GM12891 (cell line): ENCODE measurements at regions not wholly inside any gene's neighbourhood (a gene's known extent, or its start where the extent isn't known, plus 50 kb on each side); places are given as distances from the start of the nearest gene placed in this dataset.

Source experiments
- DNase-seq: peaks from one replicate; pipeline ENCODE4 v3.0.0; 2011; ENCODE audit warnings: low spot score; ENCODE audit not compliant: insufficient read length
- FAIRE-seq: peaks from 2 replicates; lab custom pipeline; 2011; peaks lifted over from hg19 to GRCh38; lab: Jason Lieb, UNC
- PAX5 ChIP-seq: IDR thresholded peaks from 2 replicates; pipeline ENCODE4 v1.6.1; 2011; ENCODE audit warnings: low read length, moderate library complexity, mild to moderate bottlenecking; ENCODE audit not compliant: insufficient read depth, severe bottlenecking
- POLR2A ChIP-seq: IDR thresholded peaks from 2 replicates; pipeline ENCODE4 v1.6.1; 2011; ENCODE audit warnings: low read depth, low read length, control low read depth
- POLR2AphosphoS5 ChIP-seq: IDR thresholded peaks from 2 replicates; pipeline ENCODE4 v1.6.1; 2011; ENCODE audit warnings: low read depth, low read length, control low read depth
- POU2F2 ChIP-seq: IDR thresholded peaks from 2 replicates; pipeline ENCODE4 v1.6.1; 2011; ENCODE audit warnings: low read depth, mild to moderate bottlenecking, control low read depth, low read length, moderate library complexity
- SPI1 ChIP-seq: IDR thresholded peaks from 2 replicates; pipeline ENCODE4 v1.6.1; 2011; ENCODE audit warnings: low read depth, low read length, control low read depth
- TAF1 ChIP-seq: IDR thresholded peaks from 2 replicates; pipeline ENCODE4 v1.6.1; 2011; ENCODE audit warnings: low read depth, low read length, control low read depth

DNA sequence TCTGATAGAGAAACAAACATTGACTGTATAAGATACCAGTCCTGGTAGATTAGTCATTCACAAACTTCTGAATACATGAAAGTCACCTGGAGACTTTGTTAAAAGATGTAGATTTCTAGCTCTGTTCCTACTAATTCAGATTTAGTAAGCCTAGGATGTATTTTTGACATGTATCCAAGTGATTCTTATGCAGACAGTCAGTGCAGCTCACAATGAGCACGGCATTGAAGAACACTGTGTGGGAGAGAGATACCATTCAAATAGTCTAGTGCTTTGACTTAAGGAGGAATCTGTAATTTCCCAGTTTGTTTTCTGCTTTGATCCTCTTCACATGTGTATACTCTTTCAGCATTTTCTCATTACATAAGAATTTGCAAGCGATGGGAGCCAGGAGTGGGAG is 68.7 kb upstream of the STXBP6 start:
- FAIRE-seq, result no peak
- TF ChIP-seq POLR2A (no peak), POLR2AphosphoS5 (no peak)
- DNase-seq, result no peak

DNA sequence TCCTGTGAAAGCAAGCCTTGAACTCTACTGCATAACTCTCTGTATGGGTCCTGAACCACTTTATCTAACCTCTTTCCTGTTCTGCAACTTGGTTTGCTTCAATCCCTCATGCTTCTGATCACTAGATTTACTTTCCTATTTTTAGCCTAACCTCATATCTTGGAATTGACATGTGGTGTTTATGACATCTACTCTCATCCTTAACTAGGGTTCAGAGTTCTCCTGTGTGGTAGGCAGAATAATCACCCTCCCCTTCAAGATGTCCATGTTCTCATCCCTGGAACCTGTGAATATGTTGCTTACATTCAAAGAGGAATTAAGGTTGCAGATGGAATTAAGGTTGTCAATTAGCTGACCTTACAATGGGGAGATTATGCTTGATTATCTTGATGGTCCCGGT is 67.4 kb upstream of the STXBP6 start:
- FAIRE-seq (no peak), DNase-seq (no peak)
- TF ChIP-seq POU2F2, result no peak
- no peak for TF ChIP-seq POLR2A
- TF ChIP-seq TAF1, result no peak
- no peak for TF ChIP-seq SPI1

DNA sequence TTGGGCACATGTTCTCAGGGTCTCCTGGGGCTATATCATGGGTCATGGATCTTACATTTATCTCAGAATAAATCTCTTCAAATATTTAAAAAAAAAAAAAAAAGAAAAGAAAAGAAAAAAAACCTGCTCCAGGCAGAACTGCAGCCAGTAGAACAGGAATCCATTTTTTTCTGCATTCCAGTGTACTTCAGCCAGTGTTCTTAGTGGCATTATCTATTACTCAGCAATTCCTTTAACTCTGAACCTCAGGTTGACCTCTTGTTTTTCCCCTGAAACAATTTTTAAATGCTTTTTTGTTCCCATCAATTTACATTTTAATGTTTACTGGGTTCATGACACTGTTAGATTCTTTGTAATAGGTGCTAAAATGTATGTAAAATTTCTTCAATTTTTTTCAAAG is 66.7 kb upstream of the STXBP6 start:
- no peak for TF ChIP-seq POLR2AphosphoS5
- DNase-seq (no peak), FAIRE-seq (no peak)

DNA sequence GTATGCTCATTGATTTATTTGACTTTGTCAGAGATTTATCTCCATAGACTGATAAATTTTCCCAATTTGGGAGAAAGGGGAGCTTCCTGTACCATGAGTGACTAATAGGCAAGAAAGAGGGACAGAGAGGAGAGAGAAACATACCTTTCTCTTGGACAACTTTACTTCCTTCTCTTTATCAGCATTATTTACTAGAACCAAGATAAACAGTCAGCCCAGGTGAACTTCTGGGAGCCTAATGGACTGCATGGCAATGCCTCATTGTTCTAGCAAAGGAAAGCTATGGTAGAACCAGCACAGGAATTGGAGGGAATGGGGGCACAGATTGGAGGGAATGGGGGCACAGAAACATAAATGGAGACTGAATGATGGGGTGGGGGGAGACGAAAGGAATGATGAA is 63.4 kb upstream of the STXBP6 start:
- DNase-seq (no peak), FAIRE-seq (no peak)
- TF ChIP-seq TAF1 (no peak), POLR2A (no peak), POU2F2 (no peak), POLR2AphosphoS5 (no peak), SPI1 (no peak), PAX5 (no peak)

DNA sequence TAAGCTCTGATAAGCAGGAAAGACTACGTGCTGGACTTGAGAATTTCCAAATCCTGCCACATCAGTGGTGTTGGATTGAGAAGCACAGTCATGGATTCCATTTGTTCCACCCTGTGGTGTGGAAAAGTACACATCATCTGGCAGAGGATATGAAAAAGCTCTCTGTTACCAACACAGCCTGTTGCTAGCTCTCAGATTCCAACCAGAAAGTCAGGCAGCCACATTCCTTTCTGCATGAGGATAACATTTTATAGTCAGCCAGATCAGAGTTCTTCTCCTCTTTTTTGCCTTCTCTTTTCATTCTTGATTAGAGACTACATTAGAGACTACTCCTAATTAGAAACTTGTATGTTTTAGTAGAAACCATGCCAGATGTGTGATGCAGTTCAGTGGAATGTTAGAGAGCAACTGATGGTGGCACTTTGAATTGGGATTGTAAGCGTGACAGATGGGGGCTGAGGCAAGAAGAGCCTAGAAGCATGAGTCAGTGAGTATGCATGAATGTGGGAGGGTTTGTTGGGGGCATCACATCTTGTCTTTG is 61.2 kb upstream of the STXBP6 start:
- no peak for DNase-seq
- no peak for TF ChIP-seq TAF1
- no peak for TF ChIP-seq PAX5
- TF ChIP-seq POLR2AphosphoS5, result no peak
- no peak for TF ChIP-seq POLR2A
- TF ChIP-seq SPI1, result no peak
- TF ChIP-seq POU2F2, result no peak
- FAIRE-seq, result no peak

GRCh38 chr14:25110106-25110505 is 60.2 kb upstream of the STXBP6 start:
- TF ChIP-seq SPI1 (no peak), POLR2A (no peak), TAF1 (no peak), PAX5 (no peak), POU2F2 (no peak), POLR2AphosphoS5 (no peak)
- FAIRE-seq (no peak), DNase-seq (no peak)

DNA sequence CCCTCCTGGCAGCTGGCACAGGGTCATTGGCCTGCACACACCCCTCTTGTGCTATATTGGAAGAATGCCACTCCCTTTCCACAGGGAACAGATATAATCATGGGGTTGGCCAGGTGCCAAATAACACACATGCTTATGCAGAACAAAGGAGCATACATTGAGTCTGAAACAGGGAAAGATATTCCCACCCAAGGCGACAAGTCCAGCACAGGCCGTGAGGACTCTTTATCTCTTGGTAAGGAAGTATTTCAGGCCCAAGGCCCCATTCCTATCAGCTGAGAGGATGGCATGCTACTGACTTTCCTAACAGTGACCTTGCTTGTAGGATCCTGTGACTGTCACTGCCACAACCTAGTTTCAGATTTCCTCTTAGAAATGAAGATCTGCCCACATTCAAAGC is 59.0 kb upstream of the STXBP6 start:
- DNase-seq (no peak), FAIRE-seq (no peak)

GRCh38 chr14:25108291-25108690 is 58.3 kb upstream of the STXBP6 start:
- TF ChIP-seq PAX5 (no peak), SPI1 (no peak), POLR2AphosphoS5 (no peak), POU2F2 (no peak), TAF1 (no peak), POLR2A (no peak)
- DNase-seq (no peak), FAIRE-seq (no peak)

More for the DNA sequence above, 59.0 kb upstream of the STXBP6 start:
- TF ChIP-seq TAF1, result no peak
- no peak for TF ChIP-seq PAX5
- TF ChIP-seq POLR2AphosphoS5, result no peak
- TF ChIP-seq POLR2A, result no peak
- TF ChIP-seq SPI1, result no peak

DNA sequence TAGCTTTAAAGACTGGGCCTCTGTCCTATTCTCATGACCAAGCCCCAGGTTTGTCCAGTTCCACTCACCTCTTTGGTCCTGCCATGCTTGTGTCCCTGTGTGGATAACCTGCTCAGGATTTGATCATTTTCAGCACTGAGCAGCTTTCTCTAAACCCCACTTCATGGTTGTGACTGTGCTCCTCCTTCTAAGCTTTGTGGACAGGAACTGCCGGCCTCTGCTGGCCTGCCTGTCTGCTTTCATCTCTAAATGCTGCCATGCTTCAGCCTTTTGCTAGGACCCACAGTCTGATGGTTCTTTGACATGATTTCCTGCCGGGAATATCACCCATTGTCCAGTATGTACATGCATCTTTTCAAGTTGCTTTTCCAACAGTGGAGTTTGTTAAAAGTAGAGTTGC is 53.9 kb upstream of the STXBP6 start:
- FAIRE-seq (no peak), DNase-seq (no peak)
- TF ChIP-seq POU2F2, result no peak
- TF ChIP-seq PAX5, result no peak
- no peak for TF ChIP-seq SPI1
- no peak for TF ChIP-seq POLR2A
- TF ChIP-seq TAF1, result no peak
- TF ChIP-seq POLR2AphosphoS5, result no peak

- FAIRE-seq, result no peak
- no peak for DNase-seq
- no peak for TF ChIP-seq POU2F2
- TF ChIP-seq TAF1, result no peak
- TF ChIP-seq POLR2A, result no peak
- TF ChIP-seq SPI1, result no peak
- TF ChIP-seq POLR2AphosphoS5, result no peak
- TF ChIP-seq PAX5, result no peak
These were observed 53.3 kb upstream of the STXBP6 start for GRCh38 chr14:25103271-25103670.

DNA sequence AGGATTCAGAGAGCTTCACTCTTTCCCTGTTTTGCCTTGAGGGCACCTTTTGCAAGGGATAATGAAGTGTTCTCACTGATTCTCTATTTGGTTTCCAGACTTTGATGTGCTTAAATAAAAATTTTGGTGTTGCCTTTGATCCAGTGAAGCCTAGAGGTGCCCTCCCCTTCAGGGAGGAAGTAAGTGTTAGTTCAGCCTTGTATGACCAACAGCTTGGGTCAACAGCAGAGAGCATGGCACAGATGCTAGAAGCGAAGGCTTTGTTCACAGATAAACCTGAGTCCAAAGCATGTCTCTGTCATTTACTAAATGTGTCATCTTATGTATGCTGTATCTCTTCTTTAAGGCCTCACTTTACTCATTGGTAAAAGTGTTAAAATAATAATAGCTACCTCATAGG is 52.8 kb upstream of the STXBP6 start:
- no peak for FAIRE-seq
- TF ChIP-seq POLR2A, result no peak
- DNase-seq, result no peak
